WTC11 (cell line): ENCODE measurements at regions not wholly inside any gene's neighbourhood (a gene's known extent, or its start where the extent isn't known, plus 50 kb on each side); places are given as distances from the start of the nearest gene placed in this dataset.

Source experiments
- MXD4 ChIP-seq: fragments of 250-450 bp; sonication (Bioruptor Pico); IDR thresholded peaks from 2 replicates; pipeline ENCODE4 v1.8.0; 2021; ENCODE audit warnings: mild to moderate bottlenecking, moderate library complexity, borderline replicate concordance
- TF ChIP-seq, protein P1 (sequence below): fragments of 200-600 bp; IDR thresholded peaks from 2 replicates; pipeline ENCODE4 v1.8.0; 2022; ENCODE audit warnings: antibody characterized with exemption

GRCh38 chr17:53227514-53227913 lies 595.2 kb upstream of the KIF2B start:
- TF ChIP-seq, protein P1, sequence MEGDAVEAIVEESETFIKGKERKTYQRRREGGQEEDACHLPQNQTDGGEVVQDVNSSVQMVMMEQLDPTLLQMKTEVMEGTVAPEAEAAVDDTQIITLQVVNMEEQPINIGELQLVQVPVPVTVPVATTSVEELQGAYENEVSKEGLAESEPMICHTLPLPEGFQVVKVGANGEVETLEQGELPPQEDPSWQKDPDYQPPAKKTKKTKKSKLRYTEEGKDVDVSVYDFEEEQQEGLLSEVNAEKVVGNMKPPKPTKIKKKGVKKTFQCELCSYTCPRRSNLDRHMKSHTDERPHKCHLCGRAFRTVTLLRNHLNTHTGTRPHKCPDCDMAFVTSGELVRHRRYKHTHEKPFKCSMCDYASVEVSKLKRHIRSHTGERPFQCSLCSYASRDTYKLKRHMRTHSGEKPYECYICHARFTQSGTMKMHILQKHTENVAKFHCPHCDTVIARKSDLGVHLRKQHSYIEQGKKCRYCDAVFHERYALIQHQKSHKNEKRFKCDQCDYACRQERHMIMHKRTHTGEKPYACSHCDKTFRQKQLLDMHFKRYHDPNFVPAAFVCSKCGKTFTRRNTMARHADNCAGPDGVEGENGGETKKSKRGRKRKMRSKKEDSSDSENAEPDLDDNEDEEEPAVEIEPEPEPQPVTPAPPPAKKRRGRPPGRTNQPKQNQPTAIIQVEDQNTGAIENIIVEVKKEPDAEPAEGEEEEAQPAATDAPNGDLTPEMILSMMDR = no peak
- TF ChIP-seq MXD4 = no peak
